C4-2B (cell line): ENCODE measurements at regions not wholly inside any gene's neighbourhood (a gene's known extent, or its start where the extent isn't known, plus 50 kb on each side); places are given as distances from the start of the nearest gene placed in this dataset.

ENCODE experiments used
- H3K27ac ChIP-seq: fragments of 450-650 bp; 2 replicates; pipeline ENCODE4 v1.5.1; 2017
- CTCF ChIP-seq: fragments of 450-650 bp; conservative IDR thresholded peaks from 2 replicates; pipeline ENCODE4 v1.5.1; 2017; ENCODE audit warnings: mild to moderate bottlenecking
- ZFX ChIP-seq: fragments of 450-650 bp; IDR thresholded peaks from 2 replicates; pipeline ENCODE4 v1.6.1; 2017

- TF ChIP-seq ZFX (no peak), CTCF (no peak)
- no peak overlapping the region for H3K27ac ChIP-seq
Observed at GRCh38 chr1:94725566-94725965, 94.6 kb upstream of the SLC44A3 start.

- no peak for TF ChIP-seq ZFX
- TF ChIP-seq CTCF, result no peak
Observed at GRCh38 chr1:94723894-94724293, 96.3 kb upstream of the SLC44A3 start.

GRCh38 chr1:94723463-94723862 is 96.7 kb upstream of the SLC44A3 start:
- TF ChIP-seq ZFX, result no peak
- no peak for TF ChIP-seq CTCF
- H3K27ac ChIP-seq, result no peak overlapping the region

More at GRCh38 chr1:94723894-94724293, 96.3 kb upstream of the SLC44A3 start:
- H3K27ac ChIP-seq, result no peak overlapping the region

GRCh38 chr1:94722181-94722580 is 98.0 kb upstream of the SLC44A3 start:
- no peak overlapping the region for H3K27ac ChIP-seq
- TF ChIP-seq CTCF (no peak), ZFX (no peak)

GRCh38 chr1:94721240-94721639 is 98.9 kb upstream of the SLC44A3 start:
- H3K27ac ChIP-seq, result no peak overlapping the region
- TF ChIP-seq ZFX, result no peak
- no peak for TF ChIP-seq CTCF

GRCh38 chr1:94719926-94720793 is 100.0 kb upstream of the SLC44A3 start:
- no peak overlapping the region for H3K27ac ChIP-seq
- no peak for TF ChIP-seq CTCF
- TF ChIP-seq ZFX, result no peak

GRCh38 chr1:94716965-94717364 is 103.2 kb upstream of the SLC44A3 start:
- TF ChIP-seq CTCF, result no peak
- no peak overlapping the region for H3K27ac ChIP-seq
